HCT116 (cell line): ENCODE measurements at regions not wholly inside any gene's neighbourhood (a gene's known extent, or its start where the extent isn't known, plus 50 kb on each side); places are given as distances from the start of the nearest gene placed in this dataset.

Source experiments
- ATAC-seq: fragments of 200-7000 bp; cut with Tn5 transposase; 2 replicates; pipeline ENCODE4 v1.9.1; 2020; ENCODE audit warnings: mild to moderate bottlenecking, moderate library complexity
- BruUV-seq: library from RNA; stranded (reverse); fragments of 400-500 nt; replicated peaks from 2 replicates; lab custom pipeline; 2021; lab: Mats Ljungman, UMichigan
- CTCF ChIA-PET: fragments of 300-600 bp; sonication (Branson Sonifier 250); formaldehyde crosslinking; loops from one replicate; lab custom pipeline; 2021; ENCODE audit warnings: antibody characterized with exemption; lab: Charles Lee
- POLR2A ChIA-PET: fragments of 300-600, 350-600 bp; sonication (Branson Sonifier 250); formaldehyde crosslinking; loops from one replicate; lab custom pipeline; 2021; ENCODE audit warnings: antibody characterized with exemption; lab: Charles Lee
- RAD21 ChIA-PET, 2 experiments: fragments of 300-600 bp; sonication (Branson Sonifier 250); formaldehyde crosslinking; loops; one replicate each; lab custom pipeline; 2023; ENCODE audit warnings: low total read pairs in 2 of 2; ENCODE audit not compliant: uncharacterized antibody in 2 of 2, unreplicated experiment in 2 of 2, low non-redundant PET in 1 of 2; lab: Charles Lee
- DNase-seq: peaks from one replicate; pipeline ENCODE4 v3.0.0-alpha.2; 2010; ENCODE audit warnings: low read depth, low spot score
- H2AFZ ChIP-seq: fragments of 200-600 bp; shearing (Covaris generic), sonication (generic); 2 replicates; pipeline ENCODE4 v1.6.1; 2017; ENCODE audit warnings: low read depth, mixed run types, mixed read lengths, antibody characterized with exemption, low read length; ENCODE audit not compliant: poor library complexity, severe bottlenecking
- H3K27ac ChIP-seq: 2 replicates; pipeline ENCODE4 v1.5.1; 2012; ENCODE audit warnings: low read depth, low read length
- H3K27me3 ChIP-seq: fragments of 200-600 bp; sonication (generic); 2 replicates; pipeline ENCODE4 v1.6.1; 2016; ENCODE audit warnings: mixed run types, low read length, mixed read lengths; ENCODE audit not compliant: insufficient read depth
- H3K36me3 ChIP-seq, 2 experiments: fragments of 200-500 bp in 1 of 2; fragments of 200-600 bp in 1 of 2; sonication (Bioruptor generic) in 1 of 2; sonication (generic) in 1 of 2; 2 replicates each; pipeline versions ENCODE4 v1.5.1 to v1.6.1; 2014 to 2016; ENCODE audit warnings: low read length in 2 of 2, inconsistent platforms in 1 of 2, mixed read lengths in 1 of 2, mixed run types in 1 of 2; ENCODE audit not compliant: insufficient read depth in 2 of 2, control insufficient read depth in 1 of 2
- H3K4me1 ChIP-seq, 2 experiments: fragments of 200-600 bp in 1 of 2; sonication (generic) in 1 of 2; 2 replicates each; pipeline versions ENCODE4 v1.5.1 to v1.6.1; 2012 to 2017; ENCODE audit warnings: low read length in 2 of 2, inconsistent platforms in 1 of 2, mild to moderate bottlenecking in 1 of 2, mixed read lengths in 1 of 2, mixed run types in 1 of 2, moderate library complexity in 1 of 2; ENCODE audit not compliant: insufficient read depth in 2 of 2, control insufficient read depth in 1 of 2
- H3K4me2 ChIP-seq: fragments of 200-600 bp; sonication (generic); 2 replicates; pipeline ENCODE4 v1.6.1; 2017; ENCODE audit warnings: mixed run types, low read length, mixed read lengths
- H3K4me3 ChIP-seq, 2 experiments: fragments of 200-600 bp in 1 of 2; sonication (generic) in 1 of 2; replicated peaks in 1 of 2; 2 replicates each; pipeline ENCODE4 v1.5.1; 2011 to 2016; ENCODE audit warnings: low read length in 2 of 2, control low read depth in 1 of 2, low read depth in 1 of 2, mild to moderate bottlenecking in 1 of 2, mixed read lengths in 1 of 2, mixed run types in 1 of 2
- H3K79me2 ChIP-seq: fragments of 200-600 bp; sonication (generic); 2 replicates; pipeline ENCODE4 v1.6.1; 2017; ENCODE audit warnings: mild to moderate bottlenecking, mixed run types, low read length, moderate library complexity, mixed read lengths; ENCODE audit not compliant: insufficient read depth
- H3K9ac ChIP-seq: fragments of 200-600 bp; sonication (generic); 2 replicates; pipeline ENCODE4 v1.6.1; 2016; ENCODE audit warnings: low read length, mixed read lengths
- H3K9me2 ChIP-seq: fragments of 200-600 bp; sonication (generic), shearing (Covaris generic); 2 replicates; pipeline ENCODE4 v1.6.1; 2017; ENCODE audit warnings: mixed run types, mild to moderate bottlenecking, moderate library complexity; ENCODE audit not compliant: insufficient read depth
- H3K9me3 ChIP-seq, 2 experiments: fragments of 200-500 bp in 1 of 2; fragments of 200-600 bp in 1 of 2; sonication (Bioruptor generic) in 1 of 2; sonication (generic) in 1 of 2; 2 replicates each; pipeline ENCODE4 v1.6.1; 2014 to 2017; ENCODE audit warnings: low read length in 2 of 2, mixed read lengths in 2 of 2, inconsistent platforms in 1 of 2, low read depth in 1 of 2, mild to moderate bottlenecking in 1 of 2, mixed run types in 1 of 2, moderate library complexity in 1 of 2; ENCODE audit not compliant: control insufficient read depth in 1 of 2, insufficient read depth in 1 of 2
- H4K20me1 ChIP-seq: fragments of 200-600 bp; sonication (generic), shearing (Covaris generic); 2 replicates; pipeline ENCODE4 v1.6.1; 2017; ENCODE audit warnings: mixed run types, mild to moderate bottlenecking, moderate library complexity; ENCODE audit not compliant: insufficient read depth
- CEBPB ChIP-seq: IDR thresholded peaks from 2 replicates; pipeline ENCODE4 v1.6.1; 2012; ENCODE audit warnings: low read depth
- CTCF ChIP-seq, 3 experiments: fragments of 200-600 bp in 1 of 3; sonication (generic) in 1 of 3; IDR thresholded peaks in 2 of 3; conservative IDR thresholded peaks in 1 of 3; 2 replicates each; pipeline ENCODE4 v1.5.1; 2012 to 2017; ENCODE audit warnings: low read depth in 2 of 3, low read length in 2 of 3, antibody characterized with exemption in 1 of 3, borderline replicate concordance in 1 of 3, control low read depth in 1 of 3, mild to moderate bottlenecking in 1 of 3, mixed read lengths in 1 of 3, mixed run types in 1 of 3, moderate library complexity in 1 of 3; ENCODE audit not compliant: insufficient read depth in 1 of 3
- ELF1 ChIP-seq: IDR thresholded peaks from 2 replicates; pipeline ENCODE4 v1.6.1; 2012; ENCODE audit warnings: low read depth, borderline replicate concordance
- EZH2 ChIP-seq: fragments of 200-600 bp; sonication (generic); IDR thresholded peaks from 2 replicates; pipeline ENCODE4 v1.6.1; 2017; ENCODE audit warnings: antibody characterized with exemption, mixed run types
- EZH2phosphoT487 ChIP-seq: fragments of 200-600 bp; IDR thresholded peaks from 2 replicates; pipeline ENCODE4 v1.6.1; 2018; ENCODE audit warnings: antibody characterized with exemption, borderline replicate concordance
- FOSL1 ChIP-seq: IDR thresholded peaks from 2 replicates; pipeline ENCODE4 v1.6.1; 2012; ENCODE audit warnings: low read depth
- JUND ChIP-seq: IDR thresholded peaks from 2 replicates; pipeline ENCODE4 v1.6.1; 2012
- POLR2A ChIP-seq: IDR thresholded peaks from 2 replicates; pipeline ENCODE4 v1.7.0; 2011; ENCODE audit warnings: borderline replicate concordance; ENCODE audit not compliant: insufficient read depth, insufficient read length; ENCODE audit errors: extremely low read depth
- RAD21 ChIP-seq: IDR thresholded peaks from 2 replicates; pipeline ENCODE4 v1.6.1; 2012; ENCODE audit warnings: low read depth, mild to moderate bottlenecking
- REST ChIP-seq: IDR thresholded peaks from 2 replicates; pipeline ENCODE4 v1.6.1; 2012; ENCODE audit warnings: low read depth
- SIN3A ChIP-seq: IDR thresholded peaks from 2 replicates; pipeline ENCODE4 v1.6.1; 2012; ENCODE audit warnings: low read depth
- TCF7L2 ChIP-seq: IDR thresholded peaks from 2 replicates; pipeline ENCODE4 v1.7.0; 2011; ENCODE audit warnings: borderline replicate concordance, inconsistent platforms; ENCODE audit not compliant: insufficient read depth, insufficient read length; ENCODE audit errors: extremely low read depth
- YY1 ChIP-seq: IDR thresholded peaks from 2 replicates; pipeline ENCODE4 v1.6.1; 2011; ENCODE audit warnings: low read length, low read depth, moderate library complexity, mild to moderate bottlenecking; ENCODE audit not compliant: insufficient replicate concordance; ENCODE audit errors: extremely low read depth
- ZFX ChIP-seq: fragments of 450-650 bp; IDR thresholded peaks from 2 replicates; pipeline ENCODE4 v1.6.1; 2017
- ZNF274 ChIP-seq: fragments of 200-500 bp; sonication (Bioruptor generic); IDR thresholded peaks from 2 replicates; pipeline ENCODE4 v1.6.1; 2014; ENCODE audit warnings: mild to moderate bottlenecking, low read depth, low read length, inconsistent platforms
- intact Hi-C: fragments of 100-400 bp; cut with micrococcal nuclease; formaldehyde crosslinking; loops from 2 replicates; pipeline ENCODE4 v1.10.0; 2022

DNA sequence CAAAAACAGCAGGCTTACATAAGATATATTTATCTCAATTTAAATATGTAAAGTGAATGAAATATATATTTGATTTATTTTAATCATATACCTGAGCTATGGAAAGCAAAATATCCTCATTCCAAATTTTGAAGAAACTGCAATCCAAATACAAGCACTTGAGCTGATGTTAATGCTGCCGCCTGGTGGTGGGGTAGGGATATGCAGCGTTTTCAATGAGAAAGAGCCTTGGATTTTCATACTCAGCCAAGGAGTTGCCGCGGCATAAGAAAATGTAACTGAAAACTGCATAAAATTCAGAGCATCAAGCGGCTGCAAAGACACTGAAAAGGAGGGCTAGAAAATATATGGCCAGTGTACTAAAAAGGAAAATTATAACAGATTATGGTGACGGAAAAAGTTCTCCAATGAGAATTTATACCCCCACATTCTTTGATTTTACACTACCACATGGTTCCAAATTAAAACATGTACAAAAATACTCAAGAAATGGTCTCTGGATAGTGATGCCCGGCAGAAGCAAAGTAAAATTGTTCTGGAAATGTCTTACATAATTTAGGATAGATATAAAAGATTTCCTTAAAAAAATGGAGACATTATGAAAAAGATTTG lies 660.3 kb upstream of the PITX2 start:
- BruUV-seq, result no TSS peak
- Histone ChIP-seq H3K36me3 (no peaks in the 10 kb centered on the region), H3K4me1 (no peaks in the 10 kb centered on the region), H3K9me2 (no peaks in the 10 kb centered on the region), H2AFZ (peak overlapping the region; percentile 96), H3K79me2 (no peaks in the 10 kb centered on the region), H3K27ac (no peak overlapping the region), H4K20me1 (no peaks in the 10 kb centered on the region), H3K9ac (no peak overlapping the region), H3K27me3 (no peaks in the 10 kb centered on the region), H3K4me2 (peak overlapping the region; percentile 60), H3K4me3 (peak overlapping the region; percentile 25 to 34; a peak in 3 of 4 replicates), H3K9me3 (no peaks in the 10 kb centered on the region)
- ATAC-seq, result peak; percentile 67
- TF ChIP-seq RAD21 (peak; percentile 74), EZH2 (no peak), CTCF (IDR thresholded peaks at IDR 0.05 in 2 of 3, conservative IDR thresholded peaks at IDR 0.05 in 1 of 3; ENCODE audit: borderline replicate concordance in 1 of 3, insufficient read depth in 1 of 3, low read depth in 2 of 3, low read length in 2 of 3) (peak; percentile 71 to 89 (median 81)), JUND (no peak)
- POLR2A ChIA-PET, result no interaction called here
- peak; percentile 65 for DNase-seq
- intact Hi-C loops, result loop anchor here (2.0 to 10.0 kb wide), 2 partner anchors 652 to 1288 kb away; no protein-coding TSS in a partner anchor
- CTCF ChIA-PET, result interaction anchor here (0.6 to 1.7 kb wide), 12 partner anchors 9 to 649 kb away, joined by 3 to 9 read pairs (median 4); no protein-coding TSS in a partner anchor
- RAD21 ChIA-PET, result no interaction called here

GRCh38 chr4:111296466-111296865 lies 673.6 kb upstream of the PITX2 start:
- CTCF ChIA-PET, result no interaction called here
- POLR2A ChIA-PET, result no interaction called here
- BruUV-seq, result no TSS peak
- no peak for TF ChIP-seq CEBPB
- no peak for TF ChIP-seq REST
- no peak for TF ChIP-seq TCF7L2
- TF ChIP-seq ZFX, result no peak
- no peak for TF ChIP-seq ELF1
- TF ChIP-seq ZNF274, result no peak
- no peak for TF ChIP-seq POLR2A
- TF ChIP-seq EZH2, result no peak
- TF ChIP-seq YY1, result no peak
- no peak for TF ChIP-seq FOSL1
- no peak for TF ChIP-seq EZH2phosphoT487
- no peak for TF ChIP-seq RAD21
- no peak for TF ChIP-seq SIN3A

More at GRCh38 chr4:111296466-111296865, 673.6 kb upstream of the PITX2 start:
- DNase-seq, result no peak
- H3K9me3 ChIP-seq, result no peaks in the 10 kb centered on the region
- no peaks in the 10 kb centered on the region for H3K27me3 ChIP-seq
- RAD21 ChIA-PET, result no interaction called here
- H3K9me2 ChIP-seq, result no peaks in the 10 kb centered on the region
- H3K36me3 ChIP-seq, result no peaks in the 10 kb centered on the region
- no peak overlapping the region for H3K27ac ChIP-seq
- H3K9ac ChIP-seq, result no peak overlapping the region
- no peaks in the 10 kb centered on the region for H3K4me1 ChIP-seq
- no peaks in the 10 kb centered on the region for H4K20me1 ChIP-seq
- H3K79me2 ChIP-seq, result no peaks in the 10 kb centered on the region
- no peak overlapping the region for H3K4me2 ChIP-seq
- intact Hi-C loops, result no loop called here
- ATAC-seq, result no peak
- no peak overlapping the region for H2AFZ ChIP-seq
- no peak overlapping the region for H3K4me3 ChIP-seq
